Lung (tissue), 11 donors: ENCODE measurements at regions not wholly inside any gene's neighbourhood (a gene's known extent, or its start where the extent isn't known, plus 50 kb on each side); places are given as distances from the start of the nearest gene placed in this dataset.

Experiments
- ATAC-seq: fragments of 200-7000 bp; cut with Tn5 transposase; one replicate; pipeline ENCODE4 v1.9.1; 2020; ENCODE audit warnings: moderate number of reproducible peaks; ENCODE audit not compliant: insufficient read depth, low FRiP score
- DNase-seq, 3 donors: peaks; one replicate each; pipeline ENCODE4 v3.0.0-alpha.2; 2013 to 2017
- H3K27ac ChIP-seq, 2 donors: one replicate each; pipeline ENCODE4 v1.5.1; 2013; ENCODE audit warnings: mild to moderate bottlenecking in 2 of 2, moderate library complexity in 2 of 2, control low read depth in 1 of 2, inconsistent platforms in 1 of 2, low read depth in 1 of 2, low read length in 1 of 2
- H3K27me3 ChIP-seq, 3 donors: one replicate each; pipeline ENCODE4 v1.5.1; 2013; ENCODE audit warnings: low read length in 2 of 3; ENCODE audit not compliant: control insufficient read depth in 3 of 3, insufficient read depth in 3 of 3
- H3K36me3 ChIP-seq, 4 donors: one replicate each; pipeline ENCODE4 v1.5.1; 2013; ENCODE audit warnings: low read length in 4 of 4, mild to moderate bottlenecking in 1 of 4, moderate library complexity in 1 of 4; ENCODE audit not compliant: control insufficient read depth in 4 of 4, insufficient read depth in 4 of 4
- H3K4me1 ChIP-seq, 5 donors: one replicate each; pipeline ENCODE4 v1.5.1; 2013; ENCODE audit warnings: low read length in 5 of 5, mild to moderate bottlenecking in 2 of 5, moderate library complexity in 1 of 5; ENCODE audit not compliant: control insufficient read depth in 5 of 5, insufficient read depth in 5 of 5
- H3K4me3 ChIP-seq: one replicate; pipeline ENCODE4 v1.5.1; 2013; ENCODE audit warnings: mild to moderate bottlenecking, control low read depth, moderate library complexity
- H3K9ac ChIP-seq, 2 donors: one replicate each; pipeline ENCODE4 v1.5.1; 2013; ENCODE audit warnings: low read length in 2 of 2, control low read depth in 1 of 2; ENCODE audit not compliant: insufficient read depth in 1 of 2
- H3K9me3 ChIP-seq, 4 donors: one replicate each; pipeline ENCODE4 v1.5.1; 2013; ENCODE audit warnings: low read length in 3 of 4, mild to moderate bottlenecking in 1 of 4, moderate library complexity in 1 of 4; ENCODE audit not compliant: control insufficient read depth in 4 of 4, insufficient read depth in 3 of 4
- WGBS, 2 donors: extraction: QIAGEN DNeasy Blood & Tissue Kit; methylation state at CpG; one replicate each; pipeline ENCODE4 v1.1.7; 2013; 5-methylcytosine and 5-hydroxymethylcytosine counted together
- TF ChIP-seq, protein P1 (sequence below): IDR thresholded peaks from 2 replicates; pipeline ENCODE4 v1.5.1; 2012; ENCODE audit warnings: mild to moderate bottlenecking; ENCODE audit errors: control extremely low read depth, extremely low read depth
- donor health status: control.
- donor health status: control.
- donor health status: Bipolar disorder and iron deficiency.
- donor health status: healthy.
- donor health status: DM: yes; HTN: yes; CAD: no.

DNA sequence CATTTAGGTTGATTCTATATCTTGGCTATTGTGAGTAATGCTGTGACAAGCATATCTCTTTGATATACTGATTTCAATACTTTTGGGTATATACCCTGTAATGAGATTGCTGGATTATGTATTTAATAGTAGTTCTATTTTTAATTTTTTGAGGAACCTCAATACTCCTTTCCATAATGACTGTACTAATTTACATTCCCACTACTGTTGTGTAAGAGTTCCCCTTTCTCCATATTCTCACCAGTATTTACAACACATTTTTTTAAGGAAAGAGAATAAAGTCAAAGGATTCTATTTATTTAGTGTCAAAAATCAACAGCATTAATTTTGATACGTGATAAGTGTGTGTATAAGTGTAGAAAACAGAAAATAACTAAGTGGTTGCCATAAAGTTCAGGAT lies 356.4 kb upstream of the EDIL3 start:
- Histone ChIP-seq H3K4me1 (no peaks in the 10 kb centered on the region), H3K4me3 (no peak overlapping the region), H3K27ac (no peak overlapping the region), H3K9me3 (no peaks in the 10 kb centered on the region), H3K9ac (no peak overlapping the region), H3K36me3 (no peaks in the 10 kb centered on the region), H3K27me3 (no peaks in the 10 kb centered on the region)
- ATAC-seq (no peak), DNase-seq (no peak)
- WGBS, 2 donors, result 70 to 80% methylated on average over 1 of the region's 1 CpG
- TF ChIP-seq, protein P1, sequence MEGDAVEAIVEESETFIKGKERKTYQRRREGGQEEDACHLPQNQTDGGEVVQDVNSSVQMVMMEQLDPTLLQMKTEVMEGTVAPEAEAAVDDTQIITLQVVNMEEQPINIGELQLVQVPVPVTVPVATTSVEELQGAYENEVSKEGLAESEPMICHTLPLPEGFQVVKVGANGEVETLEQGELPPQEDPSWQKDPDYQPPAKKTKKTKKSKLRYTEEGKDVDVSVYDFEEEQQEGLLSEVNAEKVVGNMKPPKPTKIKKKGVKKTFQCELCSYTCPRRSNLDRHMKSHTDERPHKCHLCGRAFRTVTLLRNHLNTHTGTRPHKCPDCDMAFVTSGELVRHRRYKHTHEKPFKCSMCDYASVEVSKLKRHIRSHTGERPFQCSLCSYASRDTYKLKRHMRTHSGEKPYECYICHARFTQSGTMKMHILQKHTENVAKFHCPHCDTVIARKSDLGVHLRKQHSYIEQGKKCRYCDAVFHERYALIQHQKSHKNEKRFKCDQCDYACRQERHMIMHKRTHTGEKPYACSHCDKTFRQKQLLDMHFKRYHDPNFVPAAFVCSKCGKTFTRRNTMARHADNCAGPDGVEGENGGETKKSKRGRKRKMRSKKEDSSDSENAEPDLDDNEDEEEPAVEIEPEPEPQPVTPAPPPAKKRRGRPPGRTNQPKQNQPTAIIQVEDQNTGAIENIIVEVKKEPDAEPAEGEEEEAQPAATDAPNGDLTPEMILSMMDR, result no peak

DNA sequence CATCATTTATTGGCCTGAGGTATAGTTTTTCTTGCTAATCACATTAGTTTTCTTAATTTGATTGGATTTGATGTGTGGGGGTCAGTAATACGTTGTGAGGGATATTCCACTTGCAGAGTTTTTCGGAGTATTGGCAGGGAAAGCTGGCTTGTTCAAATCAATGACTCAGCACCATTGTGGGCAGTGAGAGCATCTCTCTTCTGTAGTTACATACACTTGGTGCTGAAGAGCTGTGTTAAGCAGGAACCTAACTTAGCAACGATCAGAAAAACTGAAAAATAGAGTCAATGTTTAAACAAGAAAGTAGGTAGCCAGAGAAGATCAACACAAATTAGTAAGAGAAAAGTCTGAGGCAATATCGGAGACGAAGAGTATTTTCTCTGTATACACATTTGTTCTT lies 344.6 kb upstream of the EDIL3 start:
- H3K9me3 ChIP-seq, result no peaks in the 10 kb centered on the region
- no peaks in the 10 kb centered on the region for H3K4me1 ChIP-seq
- DNase-seq (peak in 1 of 3 donors; percentile 13), ATAC-seq (no peak)
- WGBS, 2 donors, result 48 to 58% methylated on average over 5 of the region's 5 CpGs
- TF ChIP-seq, protein P1, result no peak
- H3K27me3 ChIP-seq, result no peaks in the 10 kb centered on the region
- H3K4me3 ChIP-seq, result no peak overlapping the region
- no peaks in the 10 kb centered on the region for H3K36me3 ChIP-seq
- H3K9ac ChIP-seq, result no peak overlapping the region
- H3K27ac ChIP-seq, result no peak overlapping the region

DNA sequence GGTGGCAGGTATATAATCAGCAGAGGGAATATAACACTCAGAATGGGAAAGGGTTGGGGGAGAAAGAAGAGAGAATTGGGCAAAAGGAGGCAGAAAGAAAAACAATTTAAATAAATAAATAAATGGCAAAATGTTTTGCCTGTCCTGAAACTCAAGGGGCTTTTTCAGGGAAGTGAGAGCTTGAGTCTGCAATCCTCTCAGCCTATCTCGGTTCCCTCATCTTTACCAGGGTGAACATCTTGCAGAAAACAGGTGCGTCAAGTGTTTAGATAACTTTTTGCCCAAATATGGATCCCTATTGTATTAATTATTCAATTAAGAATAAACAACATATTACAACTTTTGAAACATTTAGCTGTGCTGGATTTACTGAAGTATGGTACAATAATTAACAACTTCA lies 343.0 kb upstream of the EDIL3 start:
- no peaks in the 10 kb centered on the region for H3K27me3 ChIP-seq
- no peaks in the 10 kb centered on the region for H3K4me1 ChIP-seq
- TF ChIP-seq, protein P1, result no peak
- no peaks in the 10 kb centered on the region for H3K9me3 ChIP-seq
- WGBS, 2 donors, result 83 to 92% methylated on average over 2 of the region's 2 CpGs
- H3K9ac ChIP-seq, result no peak overlapping the region
- ATAC-seq, result no peak
- no peak overlapping the region for H3K4me3 ChIP-seq
- H3K27ac ChIP-seq, result no peak overlapping the region
- no peak for DNase-seq
- H3K36me3 ChIP-seq, result no peaks in the 10 kb centered on the region

GRCh38 chr5:84725946-84726570 lies 341.4 kb upstream of the EDIL3 start:
- no peaks in the 10 kb centered on the region for H3K36me3 ChIP-seq
- no peak for ATAC-seq
- WGBS, 2 donors, result 93 to 96% methylated on average over 2 of the region's 2 CpGs
- no peak overlapping the region for H3K4me3 ChIP-seq
- H3K9me3 ChIP-seq, result no peaks in the 10 kb centered on the region
- H3K4me1 ChIP-seq, result no peaks in the 10 kb centered on the region
- H3K9ac ChIP-seq, result no peak overlapping the region
- no peak overlapping the region for H3K27ac ChIP-seq
- no peaks in the 10 kb centered on the region for H3K27me3 ChIP-seq
- DNase-seq, result no peak
- TF ChIP-seq, protein P1, result no peak
